ENCODE measurements at regions not wholly inside any gene's neighbourhood (a gene's known extent, or its start where the extent isn't known, plus 50 kb on each side); places are given as distances from the start of the nearest gene placed in this dataset.

DNA sequence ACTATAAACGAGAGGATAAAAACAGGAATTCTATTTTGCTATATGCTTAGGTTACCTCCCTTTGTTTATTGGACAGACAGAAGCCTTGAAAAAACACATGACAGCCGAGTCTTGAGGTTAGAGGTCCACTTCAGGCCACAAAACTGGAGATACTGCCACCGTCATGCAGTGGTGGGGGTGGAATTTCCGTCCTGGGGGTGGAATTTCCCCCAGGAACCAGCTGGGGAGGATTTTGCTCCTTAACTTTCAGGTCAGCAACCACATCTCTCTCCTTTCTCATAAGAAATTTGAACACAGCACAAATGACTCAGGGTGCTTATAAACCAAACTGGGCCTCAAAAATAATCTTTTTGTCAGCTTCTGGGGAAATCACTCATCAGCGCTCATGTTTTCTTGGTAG lies 545.8 kb upstream of the ADAMTS9 start:
- DNase-seq = no peak

DNA sequence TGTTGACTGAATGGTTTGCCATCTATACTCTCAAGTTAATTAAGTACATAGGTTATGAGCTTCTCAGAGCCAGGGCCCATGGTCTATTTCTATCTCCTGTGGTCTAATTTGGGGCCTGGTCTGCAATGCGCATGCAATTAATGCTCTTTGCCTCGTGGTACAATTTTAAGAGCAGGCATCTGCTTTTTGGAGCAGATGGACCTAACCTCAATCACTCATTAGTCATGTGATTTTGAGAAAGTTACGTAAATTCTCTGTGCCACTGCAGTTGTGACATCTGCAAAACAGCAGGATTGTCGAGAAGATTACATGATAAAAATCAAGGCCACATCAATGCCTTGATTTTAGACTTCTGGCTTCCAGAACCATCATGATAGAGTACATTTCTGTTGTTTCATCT lies 543.7 kb upstream of the ADAMTS9 start:
- DNase-seq = no peak

DNA sequence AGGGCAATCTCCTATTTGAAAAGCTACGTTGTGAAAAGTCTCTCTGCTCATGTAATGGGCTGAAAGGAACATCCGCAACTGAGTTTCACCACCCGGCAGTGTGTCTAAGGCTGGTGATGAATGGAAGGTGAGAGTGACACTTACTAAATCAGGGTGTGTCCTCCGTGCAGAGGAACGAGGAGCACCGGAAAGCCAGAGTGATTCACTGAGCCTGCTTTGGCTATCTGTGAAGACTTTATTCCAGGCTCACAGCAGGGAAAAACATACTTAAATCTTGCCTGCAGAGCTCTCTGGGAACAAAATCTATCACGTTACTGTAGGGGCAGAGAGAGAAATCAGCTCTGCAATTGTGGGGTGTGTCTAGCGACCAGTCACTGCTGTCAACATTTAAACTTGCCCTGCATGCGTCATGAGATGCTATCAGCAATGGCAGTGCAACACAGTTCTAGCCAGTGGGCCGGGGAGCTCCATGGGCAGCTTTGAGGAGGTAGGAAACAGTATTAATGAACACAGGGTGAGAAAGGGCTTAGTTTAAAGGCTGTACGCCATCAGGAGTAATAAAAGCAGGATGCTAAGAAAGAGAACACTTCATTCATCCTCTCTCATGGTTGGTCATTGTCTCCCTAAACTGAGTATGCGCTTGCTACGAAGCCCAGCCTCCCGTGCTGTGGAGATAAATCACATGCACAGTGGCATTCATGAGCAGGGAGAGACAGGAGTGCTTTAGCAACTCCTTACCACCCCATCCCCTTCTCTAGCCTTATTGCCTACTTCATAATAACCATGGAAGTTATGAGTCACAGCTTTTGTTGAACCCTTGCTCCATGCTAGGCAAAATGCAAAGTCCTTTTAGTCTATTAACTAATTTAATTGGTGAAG lies 542.7 kb upstream of the ADAMTS9 start:
- DNase-seq = no peak

DNA sequence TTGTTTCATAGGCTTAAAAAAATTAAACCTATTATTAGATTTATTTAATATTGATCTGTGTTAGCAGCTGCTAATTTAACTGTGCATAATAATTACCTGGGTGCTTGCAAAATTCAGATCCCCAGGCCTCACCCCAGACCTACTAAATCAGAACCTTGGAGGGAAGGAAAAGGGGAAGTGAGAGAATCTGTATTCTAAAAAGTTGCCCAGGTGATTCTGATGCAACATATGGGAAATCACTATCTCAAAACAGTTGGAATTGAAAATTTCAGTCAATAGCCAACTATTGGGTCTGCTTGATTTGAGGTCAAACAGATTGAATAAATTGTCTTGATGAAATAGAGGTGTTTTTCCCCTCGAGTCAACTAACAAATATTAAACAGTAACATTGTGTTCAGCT lies 538.5 kb upstream of the ADAMTS9 start:
- no peak for DNase-seq

DNA sequence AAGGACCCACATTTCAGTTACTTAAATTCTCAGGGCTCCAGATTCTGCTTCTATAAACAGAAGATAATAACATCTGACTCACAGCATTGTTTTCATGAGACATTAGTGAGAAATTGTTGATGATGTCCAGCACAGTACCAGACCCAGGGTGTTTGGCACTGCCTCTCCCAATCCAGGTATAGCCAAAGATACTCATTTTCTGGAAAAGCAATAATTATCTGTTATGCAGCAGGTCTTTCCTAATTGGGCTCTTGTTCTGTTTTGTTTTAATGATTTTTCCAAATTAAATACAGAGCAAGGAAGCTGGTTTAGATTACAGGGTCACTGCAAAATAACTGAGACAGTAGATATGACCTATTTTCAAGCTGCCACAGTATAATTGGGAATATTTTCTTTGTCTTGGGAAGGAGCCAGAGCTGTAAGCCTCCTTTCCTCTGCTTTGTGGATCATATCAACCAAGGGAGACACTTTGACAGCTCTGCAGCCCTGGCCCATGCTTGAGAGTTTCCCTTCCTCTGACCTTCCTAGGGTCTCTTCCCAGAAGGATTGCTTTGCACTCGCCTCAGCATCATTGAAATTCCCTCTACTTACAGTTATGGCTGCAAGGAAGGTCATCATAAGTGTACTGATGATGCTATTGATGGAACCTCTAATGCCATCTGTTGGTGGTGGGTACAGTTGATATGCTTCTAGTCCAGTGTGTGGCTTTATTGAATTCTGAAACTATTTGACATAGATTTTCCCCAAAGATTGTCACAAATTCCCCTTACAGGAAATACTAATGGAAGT lies 522.4 kb upstream of the ADAMTS9 start:
- no peak for DNase-seq

DNA sequence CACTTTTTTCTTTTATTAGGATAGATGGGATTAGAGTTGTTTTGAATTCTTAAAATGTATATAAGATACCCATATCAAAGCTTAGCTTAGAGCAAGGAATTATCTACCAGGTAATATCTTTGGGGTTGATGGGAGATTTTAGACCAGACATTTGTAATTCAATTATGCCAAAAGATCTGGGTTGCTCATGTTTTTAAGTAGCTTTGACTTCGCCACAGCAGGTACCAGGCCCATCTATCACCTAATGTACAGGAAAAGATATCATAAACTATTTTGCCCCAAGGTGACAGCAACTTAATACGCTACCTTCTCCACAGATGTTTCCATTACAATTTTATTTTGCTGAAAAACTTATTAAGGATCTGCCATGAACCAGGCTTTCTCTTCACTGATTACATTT lies 514.6 kb upstream of the ADAMTS9 start:
- no peak for DNase-seq

DNA sequence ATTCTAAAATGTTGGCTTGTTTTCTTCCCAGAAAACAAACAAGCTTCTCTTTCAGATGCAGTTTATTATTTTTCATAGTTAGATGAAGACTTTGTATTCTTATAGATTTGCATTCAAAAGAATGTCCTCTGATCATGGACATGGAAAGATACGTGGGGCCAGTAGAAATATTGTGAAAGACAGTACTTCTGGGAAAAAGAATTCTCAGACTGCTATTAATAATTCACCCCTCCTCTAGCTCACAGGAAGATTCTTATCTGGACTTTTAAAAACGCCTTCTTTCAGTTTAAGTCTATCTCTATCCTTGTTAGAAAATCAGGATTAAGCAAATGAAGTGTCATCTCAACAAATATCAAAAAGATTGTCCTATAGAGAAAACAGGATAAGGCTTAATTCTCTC lies 514.1 kb upstream of the ADAMTS9 start:
- no peak for DNase-seq

DNA sequence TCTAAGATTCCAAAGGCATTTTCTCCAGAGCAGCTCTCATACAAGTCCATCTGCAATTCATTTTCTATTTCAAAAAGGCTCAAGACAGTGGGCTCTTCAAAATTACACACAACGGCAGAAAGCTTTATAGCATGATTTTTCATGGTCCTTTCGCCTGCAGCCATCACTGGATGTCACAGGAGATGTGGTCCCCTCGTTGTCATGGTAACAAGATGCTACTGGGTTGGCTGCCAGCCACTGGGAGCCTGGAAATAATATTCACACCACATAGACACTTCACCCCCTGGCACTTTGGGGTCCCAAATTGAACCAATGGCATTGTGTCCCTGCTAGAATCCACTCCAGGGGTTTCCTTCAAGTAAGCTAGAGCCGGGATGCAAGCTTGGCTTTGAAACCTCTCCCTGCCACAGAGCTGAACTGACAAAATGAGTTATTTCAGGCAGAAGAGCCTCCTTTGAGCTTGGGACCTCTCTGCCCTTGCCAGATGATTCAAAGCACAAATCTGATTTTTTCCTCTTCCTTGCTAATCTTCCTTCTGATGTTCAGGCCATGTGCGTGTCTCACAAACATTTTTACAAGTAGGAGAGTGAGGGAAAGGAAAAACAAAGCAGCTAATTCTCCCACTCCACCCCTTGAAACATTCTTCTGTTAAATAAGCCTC lies 512.6 kb upstream of the ADAMTS9 start:
- no peak for DNase-seq

DNA sequence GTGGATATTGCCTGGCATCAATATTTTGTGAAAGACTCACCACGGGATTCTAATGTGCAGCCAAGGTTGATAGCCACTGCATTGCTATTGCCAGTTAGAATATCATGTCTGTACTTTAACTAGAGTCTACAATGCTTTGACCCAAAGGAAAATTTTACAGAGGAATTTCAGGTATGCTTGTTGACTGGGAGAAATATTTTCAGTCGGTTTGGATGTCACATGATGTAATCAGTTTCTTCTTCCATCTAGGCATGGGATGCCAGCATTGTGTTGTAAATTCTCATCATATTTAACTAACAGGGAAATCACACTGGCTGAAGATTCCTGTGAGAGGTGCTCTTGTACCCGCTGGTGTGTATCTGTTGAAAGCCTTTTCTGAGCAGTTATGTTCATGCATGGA lies 508.9 kb upstream of the ADAMTS9 start:
- DNase-seq = no peak

DNA sequence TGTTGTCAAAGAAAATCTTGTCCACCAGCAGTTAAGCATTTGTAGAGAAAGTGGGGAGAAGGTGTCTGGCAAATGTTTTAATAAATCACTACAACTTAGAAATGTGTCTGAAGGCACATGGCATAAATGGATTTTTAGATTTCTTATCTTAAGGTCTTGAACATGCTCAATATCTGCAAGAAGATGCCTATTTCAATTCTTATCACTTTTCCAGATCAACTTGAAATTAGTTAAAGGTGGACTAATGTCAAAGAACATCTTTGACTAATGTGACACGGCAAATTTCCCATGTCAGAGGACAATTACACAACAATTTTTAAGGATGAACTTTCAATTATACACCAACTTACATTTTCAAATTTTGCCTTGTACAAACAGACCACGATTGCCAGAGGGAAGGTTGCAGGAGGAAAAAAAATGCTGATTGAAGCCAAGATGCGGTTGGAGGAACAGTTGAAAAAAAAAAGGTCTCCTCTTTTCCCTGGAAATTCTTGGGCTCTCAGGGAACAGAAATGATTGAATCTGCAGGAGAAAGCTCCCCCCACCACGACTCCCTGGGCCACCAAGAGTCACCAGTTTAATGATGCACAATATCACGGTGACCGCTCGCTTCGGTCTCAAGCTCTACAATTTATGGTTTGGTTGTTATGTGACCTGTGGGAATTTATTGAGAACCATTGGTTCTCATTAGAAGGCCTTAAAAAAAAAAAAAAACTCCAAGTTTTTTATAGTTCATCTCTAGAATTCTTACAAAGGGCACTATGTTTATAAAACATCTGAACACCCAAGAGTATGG lies 507.6 kb upstream of the ADAMTS9 start:
- no peak for DNase-seq

DNA sequence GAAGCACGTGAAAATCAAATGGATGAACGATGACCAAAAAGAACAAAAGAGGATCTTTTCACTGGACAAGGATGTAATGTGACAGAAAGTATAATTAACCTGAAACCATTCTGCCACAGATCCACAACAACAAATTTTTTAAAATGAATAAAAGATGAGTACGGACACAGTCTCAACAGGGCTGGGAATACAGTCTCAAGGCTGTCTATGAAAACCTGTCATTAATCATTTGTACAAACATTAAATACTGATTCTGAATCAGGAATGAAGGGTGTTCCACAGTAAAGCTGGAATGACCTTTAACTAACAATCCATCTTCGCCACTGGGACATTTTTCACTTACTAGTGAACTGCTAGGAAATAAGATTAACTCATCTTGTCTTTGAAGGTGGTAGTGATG lies 506.9 kb upstream of the ADAMTS9 start:
- no peak for DNase-seq

DNA sequence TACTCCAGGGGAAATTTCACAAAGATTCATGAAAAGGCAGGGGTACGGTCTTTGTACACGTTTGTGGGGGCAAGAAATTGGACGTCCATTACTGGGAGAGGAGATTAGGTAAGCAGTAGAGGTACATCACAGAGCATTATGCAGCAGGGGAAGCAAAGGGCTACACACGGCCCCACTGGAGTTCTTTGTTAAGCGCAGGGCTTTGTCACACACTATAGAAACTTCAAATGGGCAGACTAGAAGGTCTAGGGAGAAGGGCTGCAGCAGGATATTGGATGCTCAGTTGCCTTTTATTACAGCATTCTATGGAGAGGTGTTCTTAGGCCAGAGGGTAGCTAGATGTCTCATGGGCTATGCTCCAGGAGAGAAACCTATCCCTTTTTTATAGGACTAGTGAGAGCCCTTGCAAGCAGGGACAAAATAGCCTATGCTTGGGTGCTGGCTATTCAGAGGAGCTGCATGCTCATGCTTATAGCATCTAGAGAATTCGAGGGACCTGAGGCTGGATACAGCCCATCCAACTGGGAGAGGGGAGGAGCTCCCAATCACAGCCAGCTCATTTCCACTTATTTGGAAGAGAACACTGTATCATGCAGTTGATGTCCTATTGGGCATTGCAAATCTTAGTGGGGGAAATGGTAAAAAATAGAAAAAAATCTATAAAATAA lies 506.4 kb upstream of the ADAMTS9 start:
- DNase-seq = no peak

DNA sequence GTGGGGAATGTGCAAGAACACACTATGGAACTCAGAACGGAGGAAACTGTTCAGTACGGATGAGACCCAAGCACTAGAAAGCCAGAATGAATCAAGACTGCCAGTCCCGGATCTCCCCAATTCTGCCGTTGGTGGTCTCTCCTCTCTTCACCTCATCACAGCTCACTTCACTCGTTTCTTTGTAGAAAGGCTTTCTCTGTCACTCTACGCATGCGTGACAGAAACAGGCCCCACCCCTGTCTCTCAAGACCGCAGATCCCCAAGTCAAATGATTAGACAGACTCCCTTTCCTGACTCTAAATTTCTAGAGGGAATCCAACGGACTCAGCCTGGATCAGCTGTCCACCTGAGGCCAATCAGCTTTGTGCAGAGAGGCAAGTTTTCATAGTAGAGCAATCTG lies 505.7 kb upstream of the ADAMTS9 start:
- no peak for DNase-seq

DNA sequence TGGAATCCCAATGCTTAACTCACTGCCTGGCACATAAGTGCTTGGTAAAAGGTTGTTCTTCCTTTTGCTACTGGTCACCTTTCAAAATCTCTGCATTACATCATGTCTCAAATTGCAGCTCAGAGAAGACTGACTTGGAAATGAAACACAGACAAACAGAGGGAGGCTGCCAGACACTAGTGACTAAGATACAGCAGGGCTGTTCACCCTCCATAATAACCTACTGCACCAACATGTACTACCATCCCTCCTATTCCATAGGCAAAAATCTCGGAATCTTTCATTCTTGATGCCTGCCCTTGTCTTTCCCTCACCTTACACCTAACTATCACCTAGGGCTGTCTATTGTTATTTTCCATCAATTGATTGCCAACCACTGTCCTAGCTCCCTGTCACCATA lies 502.3 kb upstream of the ADAMTS9 start:
- DNase-seq = no peak

DNA sequence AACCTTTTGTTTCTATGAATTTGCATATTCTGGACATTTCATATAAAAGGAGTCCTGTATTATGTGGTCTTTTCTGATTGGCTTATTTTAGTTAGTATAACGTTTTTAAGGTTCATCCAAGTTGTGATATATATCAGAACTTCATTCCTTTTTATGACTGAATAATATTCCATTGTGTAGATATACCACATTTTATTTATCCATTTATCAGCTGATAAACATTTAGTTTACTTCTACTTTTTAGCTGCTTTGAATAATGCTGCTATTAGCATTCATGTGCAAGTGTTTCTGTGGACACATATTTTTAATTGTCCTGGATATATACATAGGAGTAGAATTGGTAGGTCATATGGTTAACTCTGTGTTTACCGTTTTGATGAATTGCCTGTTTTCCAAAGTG lies 498.5 kb upstream of the ADAMTS9 start:
- DNase-seq = no peak

DNA sequence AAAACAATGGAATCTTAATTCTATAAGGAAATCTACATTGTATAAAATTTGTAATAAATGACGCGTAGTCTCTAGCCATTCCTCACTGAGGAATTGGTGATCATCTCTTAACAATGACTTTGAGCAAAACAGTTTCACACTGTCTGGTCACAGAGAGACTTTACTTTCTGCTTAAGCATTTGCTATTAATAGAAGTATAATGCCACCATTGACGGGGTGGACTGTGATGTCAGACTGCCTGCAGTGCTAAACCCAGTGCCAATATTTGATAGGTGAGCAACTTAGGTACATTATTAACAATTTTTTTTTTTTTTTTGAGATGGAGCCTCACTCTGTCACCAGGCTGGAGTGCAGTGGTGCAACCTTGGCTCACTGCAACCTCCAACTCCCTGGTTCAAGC lies 494.9 kb upstream of the ADAMTS9 start:
- DNase-seq = no peak

DNA sequence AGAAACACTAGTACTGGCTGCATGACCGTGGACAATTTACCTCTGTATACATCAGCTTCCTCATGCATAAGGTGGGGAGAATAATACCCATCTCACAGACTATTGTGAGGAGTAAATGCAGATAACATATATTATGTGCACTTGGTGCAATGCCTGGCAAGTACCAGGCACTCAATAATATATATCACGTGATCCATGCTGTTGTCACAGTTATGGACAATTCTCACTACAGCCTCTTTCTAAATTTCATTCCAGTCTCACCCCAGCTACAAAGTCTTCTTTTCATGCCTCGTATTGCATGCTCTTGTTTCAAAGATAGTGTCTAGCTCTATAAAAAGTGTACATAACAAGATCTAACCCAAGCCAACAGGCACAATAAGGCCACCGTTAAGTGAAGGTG lies 494.3 kb upstream of the ADAMTS9 start:
- no peak for DNase-seq

DNA sequence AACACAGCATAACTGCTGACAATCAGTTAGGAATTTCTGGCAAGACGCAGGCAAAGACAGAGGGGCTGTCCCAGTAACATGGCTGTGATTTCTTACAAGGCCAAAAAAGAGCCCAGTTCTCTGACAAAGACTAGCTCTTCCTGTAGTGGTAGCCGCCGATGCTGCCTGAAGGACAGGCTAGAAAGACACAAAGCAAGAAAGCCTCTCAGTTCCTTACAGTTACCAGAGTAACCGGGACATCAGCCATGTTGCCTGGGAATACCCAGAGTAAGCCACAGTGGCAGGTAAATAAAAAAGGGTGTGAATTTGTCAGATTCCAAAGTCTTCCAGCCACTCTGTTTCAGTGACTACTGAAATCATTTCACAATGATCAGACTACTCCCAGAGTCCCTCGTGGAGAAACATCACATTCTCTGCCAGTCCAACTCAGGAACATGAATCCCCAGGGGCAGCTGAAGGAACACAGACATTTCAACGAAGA lies 493.6 kb upstream of the ADAMTS9 start:
- DNase-seq = no peak

DNA sequence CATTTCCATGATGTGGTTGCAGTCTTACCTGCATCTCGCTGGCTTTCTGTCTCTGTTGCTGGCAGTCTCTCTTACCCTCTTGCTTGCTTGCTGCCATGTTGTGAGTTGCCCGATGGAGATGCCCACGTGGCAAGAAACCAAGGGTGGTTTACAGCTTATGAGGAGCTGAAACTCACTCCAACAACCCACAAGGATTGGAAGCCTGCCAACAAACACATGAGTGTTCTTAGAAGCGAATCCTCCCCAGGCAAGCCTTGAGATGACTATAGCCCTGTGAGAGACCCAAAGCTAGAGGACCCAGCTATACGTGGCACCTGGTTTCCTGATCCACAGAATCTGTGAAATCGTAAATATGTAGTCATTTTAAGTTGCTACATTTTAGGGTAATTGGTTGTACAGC lies 490.9 kb upstream of the ADAMTS9 start:
- no peak for DNase-seq

DNA sequence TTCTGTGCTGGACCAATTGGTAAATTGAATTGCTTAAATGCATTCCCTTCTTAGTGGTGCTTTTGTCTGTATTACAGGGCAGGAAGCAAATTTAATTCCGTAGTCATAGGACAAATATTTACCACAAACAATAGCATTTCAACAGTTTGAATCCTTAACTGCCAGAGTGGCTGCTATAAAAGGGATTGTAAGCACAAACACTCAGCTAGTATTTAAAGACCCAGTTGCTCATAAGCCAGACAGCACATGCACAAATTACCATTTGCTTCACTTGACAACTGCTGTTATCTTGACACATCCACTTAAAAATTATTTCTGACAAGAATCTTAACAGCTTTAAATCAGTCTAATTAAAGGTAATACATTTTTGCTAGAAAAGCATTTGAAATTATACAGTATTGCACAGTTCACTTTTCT lies 490.2 kb upstream of the ADAMTS9 start:
- DNase-seq = no peak

DNA sequence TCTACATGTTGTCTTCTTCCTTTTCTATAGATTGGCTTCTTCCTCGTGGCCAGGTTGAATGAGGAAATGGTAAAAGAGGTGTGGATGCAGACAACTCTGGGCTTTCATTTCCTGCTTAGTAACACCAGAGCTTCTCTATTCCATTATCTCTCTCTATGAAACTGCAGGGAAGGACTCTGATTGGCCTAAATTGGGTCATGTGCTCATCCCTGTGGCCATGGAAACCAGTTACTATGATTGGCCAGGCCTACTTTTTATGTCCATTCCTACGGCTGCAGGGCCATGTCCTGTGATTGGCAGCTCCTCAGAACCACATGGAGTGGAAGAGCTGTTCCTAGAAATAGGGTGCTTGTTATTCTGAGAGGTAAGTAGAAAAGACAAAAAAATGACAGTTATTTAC lies 486.9 kb upstream of the ADAMTS9 start:
- DNase-seq = no peak
